Esophagus muscularis mucosa (tissue), 3 donors: ENCODE measurements at regions not wholly inside any gene's neighbourhood (a gene's known extent, or its start where the extent isn't known, plus 50 kb on each side); places are given as distances from the start of the nearest gene placed in this dataset.

Experiments
- CTCF ChIP-seq, 3 experiments: fragments of 200-600 bp in 2 of 3; fragments of 450-650 bp in 1 of 3; sonication (generic) in 2 of 3; IDR thresholded peaks; one replicate each; pipeline ENCODE4 v1.5.1; 2017 to 2019; ENCODE audit warnings: antibody characterized with exemption in 3 of 3, mild to moderate bottlenecking in 2 of 3, moderate library complexity in 1 of 3
- POLR2A ChIP-seq: fragments of 450-650 bp; IDR thresholded peaks from one replicate; pipeline ENCODE4 v1.6.1; 2017; ENCODE audit warnings: antibody characterized with exemption, moderate library complexity, mild to moderate bottlenecking, low read depth

GRCh38 chr4:111274486-111274885 is 651.6 kb upstream of the PITX2 start:
- TF ChIP-seq CTCF (IDR thresholded peaks at IDR 0.05) (no peak), POLR2A (no peak)
